Smooth muscle cell (in vitro differentiated cells): ENCODE measurements at regions not wholly inside any gene's neighbourhood (a gene's known extent, or its start where the extent isn't known, plus 50 kb on each side); places are given as distances from the start of the nearest gene placed in this dataset.

Source experiments
- DNase-seq: peaks from one replicate; lab custom pipeline; 2025; ENCODE audit not compliant: unreplicated experiment; lab: John Stamatoyannopoulos, UW
- H2AFZ ChIP-seq: fragments of 200-600 bp; sonication (generic); 2 replicates; pipeline ENCODE4 v1.6.0; 2016; ENCODE audit warnings: antibody characterized with exemption, low read depth, mild to moderate bottlenecking
- H3F3A ChIP-seq: fragments of 200-600 bp; sonication (generic); 2 replicates; pipeline ENCODE4 v1.6.0; 2017; ENCODE audit warnings: antibody characterized with exemption, low read depth
- H3K27ac ChIP-seq: fragments of 200-600 bp; sonication (generic); 2 replicates; pipeline ENCODE4 v1.5.1; 2016; ENCODE audit warnings: low read depth, mild to moderate bottlenecking
- H3K27me3 ChIP-seq: fragments of 200-600 bp; sonication (generic); 2 replicates; pipeline ENCODE4 v1.6.1; 2016; ENCODE audit warnings: low read depth, mild to moderate bottlenecking
- H3K36me3 ChIP-seq: fragments of 200-600 bp; sonication (generic); 2 replicates; pipeline ENCODE4 v1.5.1; 2016; ENCODE audit warnings: low read depth
- H3K4me1 ChIP-seq: fragments of 200-600 bp; sonication (generic); 2 replicates; pipeline ENCODE4 v1.5.1; 2016; ENCODE audit warnings: low read depth
- H3K4me2 ChIP-seq: fragments of 200-600 bp; sonication (generic); 2 replicates; pipeline ENCODE4 v1.6.0; 2016; ENCODE audit warnings: mild to moderate bottlenecking
- H3K4me3 ChIP-seq: fragments of 200-600 bp; sonication (generic); 2 replicates; pipeline ENCODE4 v1.5.1; 2016; ENCODE audit warnings: mild to moderate bottlenecking
- H3K79me2 ChIP-seq: fragments of 200-600 bp; sonication (generic); 2 replicates; pipeline ENCODE4 v1.6.0; 2016; ENCODE audit warnings: low read depth, mild to moderate bottlenecking
- H3K9ac ChIP-seq: fragments of 200-600 bp; sonication (generic); 2 replicates; pipeline ENCODE4 v1.6.0; 2016; ENCODE audit warnings: low read depth
- H3K9me3 ChIP-seq: fragments of 200-600 bp; sonication (generic); replicated peaks from 2 replicates; pipeline ENCODE4 v1.5.1; 2016; ENCODE audit warnings: low read depth
- H4K20me1 ChIP-seq: fragments of 200-600 bp; sonication (generic); 2 replicates; pipeline ENCODE4 v1.6.0; 2016; ENCODE audit warnings: low read depth
- WGBS: methylation state at CpG from one replicate; pipeline ENCODE4 v1.1.7; 2016; ENCODE audit warnings: low lambda C conversion rate; 5-methylcytosine and 5-hydroxymethylcytosine counted together
- TF ChIP-seq, protein P1 (sequence below): fragments of 200-600 bp; sonication (generic); IDR thresholded peaks from 2 replicates; pipeline ENCODE4 v1.5.1; 2017; ENCODE audit warnings: borderline replicate concordance, mild to moderate bottlenecking, antibody characterized with exemption; ENCODE audit not compliant: insufficient read depth, poor library complexity, severe bottlenecking

GRCh38 chr3:127456471-127457093, 134.0 kb downstream of the TPRA1 start:
- Histone ChIP-seq H2AFZ (no peak overlapping the region), H3K4me2 (peak overlapping the region; percentile 94), H3K27me3 (peaks cover 25% of the 10 kb centered on the region), H3K9ac (no peak overlapping the region), H4K20me1 (no peaks in the 10 kb centered on the region), H3K36me3 (no peaks in the 10 kb centered on the region), H3K79me2 (no peaks in the 10 kb centered on the region), H3K4me3 (peak overlapping the region; percentile 49), H3K9me3 (no peaks in the 10 kb centered on the region), H3K4me1 (peaks cover 15% of the 10 kb centered on the region), H3K27ac (peak overlapping the region; percentile 66), H3F3A (peaks cover 6% of the 10 kb centered on the region)
- TF ChIP-seq, protein P1, sequence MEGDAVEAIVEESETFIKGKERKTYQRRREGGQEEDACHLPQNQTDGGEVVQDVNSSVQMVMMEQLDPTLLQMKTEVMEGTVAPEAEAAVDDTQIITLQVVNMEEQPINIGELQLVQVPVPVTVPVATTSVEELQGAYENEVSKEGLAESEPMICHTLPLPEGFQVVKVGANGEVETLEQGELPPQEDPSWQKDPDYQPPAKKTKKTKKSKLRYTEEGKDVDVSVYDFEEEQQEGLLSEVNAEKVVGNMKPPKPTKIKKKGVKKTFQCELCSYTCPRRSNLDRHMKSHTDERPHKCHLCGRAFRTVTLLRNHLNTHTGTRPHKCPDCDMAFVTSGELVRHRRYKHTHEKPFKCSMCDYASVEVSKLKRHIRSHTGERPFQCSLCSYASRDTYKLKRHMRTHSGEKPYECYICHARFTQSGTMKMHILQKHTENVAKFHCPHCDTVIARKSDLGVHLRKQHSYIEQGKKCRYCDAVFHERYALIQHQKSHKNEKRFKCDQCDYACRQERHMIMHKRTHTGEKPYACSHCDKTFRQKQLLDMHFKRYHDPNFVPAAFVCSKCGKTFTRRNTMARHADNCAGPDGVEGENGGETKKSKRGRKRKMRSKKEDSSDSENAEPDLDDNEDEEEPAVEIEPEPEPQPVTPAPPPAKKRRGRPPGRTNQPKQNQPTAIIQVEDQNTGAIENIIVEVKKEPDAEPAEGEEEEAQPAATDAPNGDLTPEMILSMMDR: no peak
- 6% methylated on average over 19 of the region's 24 CpGs for WGBS
- peak; percentile 61 for DNase-seq

DNA sequence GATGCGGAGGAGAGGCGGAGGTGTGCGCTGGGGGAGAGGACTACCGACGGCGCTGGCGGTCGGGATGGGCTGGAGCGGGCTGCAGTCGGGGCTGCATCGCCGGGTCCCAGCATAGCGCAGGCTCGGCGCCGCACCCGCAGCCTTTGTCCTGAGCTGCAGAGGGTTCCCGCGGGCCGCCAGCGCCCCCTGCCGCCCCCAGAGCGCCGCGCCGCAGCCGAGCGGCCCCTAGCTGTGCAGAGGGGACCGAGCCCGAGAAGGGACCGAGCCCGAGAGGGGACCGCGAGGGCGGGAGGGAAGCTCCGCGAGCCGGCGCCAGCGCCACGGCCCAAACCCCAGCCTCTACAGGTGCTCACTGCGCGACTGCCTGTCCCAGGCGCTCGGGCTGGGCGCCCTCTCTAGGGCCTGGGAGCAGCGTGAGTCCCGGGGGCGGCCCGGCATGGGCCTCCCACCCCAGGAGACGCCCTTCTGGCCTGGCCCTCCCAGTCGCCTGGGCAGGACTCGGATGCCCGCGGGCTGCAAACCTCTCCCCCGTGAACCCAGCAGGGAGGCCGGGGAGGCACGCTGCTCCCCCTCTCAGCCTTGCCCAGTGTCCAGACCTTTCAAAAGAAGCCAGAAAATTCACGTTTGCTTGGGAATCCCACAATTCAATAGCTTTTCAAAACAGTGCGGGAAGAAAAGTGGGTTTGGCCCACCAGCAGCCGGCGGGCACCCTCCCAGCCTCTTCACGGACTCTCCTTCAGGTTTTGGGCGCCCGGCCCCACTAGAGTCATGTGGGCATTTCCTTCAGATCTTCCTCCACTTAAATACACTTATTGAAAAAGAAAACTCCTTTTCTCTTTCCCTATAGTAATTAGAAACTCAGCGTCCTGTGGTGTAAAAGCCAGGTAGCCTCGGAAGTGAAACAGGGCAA, 134.7 kb downstream of the TPRA1 start:
- Histone ChIP-seq H3K4me1 (peaks cover 15% of the 10 kb centered on the region), H2AFZ (peak overlapping the region; percentile 83), H3K4me3 (peak overlapping the region; percentile 49), H3F3A (peaks cover 6% of the 10 kb centered on the region), H4K20me1 (no peaks in the 10 kb centered on the region), H3K79me2 (no peaks in the 10 kb centered on the region), H3K36me3 (no peaks in the 10 kb centered on the region), H3K27ac (peak overlapping the region; percentile 66), H3K4me2 (peak overlapping the region; percentile 94), H3K27me3 (peaks cover 25% of the 10 kb centered on the region), H3K9ac (no peak overlapping the region), H3K9me3 (no peaks in the 10 kb centered on the region)
- TF ChIP-seq, protein P1: peak; percentile 96
- peak; percentile 61 for DNase-seq
- 4% methylated on average over 52 of the region's 67 CpGs for WGBS

GRCh38 chr3:127454968-127455367, 135.6 kb downstream of the TPRA1 start:
- no peaks in the 10 kb centered on the region for H3K79me2 ChIP-seq
- H3K4me3 ChIP-seq: no peak overlapping the region
- H3K4me1 ChIP-seq: peaks cover 15% of the 10 kb centered on the region
- no peak overlapping the region for H3K9ac ChIP-seq
- H3K27me3 ChIP-seq: peaks cover 25% of the 10 kb centered on the region
- peaks cover 6% of the 10 kb centered on the region for H3F3A ChIP-seq
- no peaks in the 10 kb centered on the region for H3K36me3 ChIP-seq
- TF ChIP-seq, protein P1: no peak
- no peak overlapping the region for H3K27ac ChIP-seq
- H3K9me3 ChIP-seq: no peaks in the 10 kb centered on the region
- H3K4me2 ChIP-seq: peak overlapping the region; percentile 94
- 90% methylated on average over 8 of the region's 8 CpGs for WGBS
- H2AFZ ChIP-seq: peak overlapping the region; percentile 83
- no peaks in the 10 kb centered on the region for H4K20me1 ChIP-seq
- no peak for DNase-seq
